ENCODE measurements at regions not wholly inside any gene's neighbourhood (a gene's known extent, or its start where the extent isn't known, plus 50 kb on each side); places are given as distances from the start of the nearest gene placed in this dataset.

GRCh38 chr7:33824911-33825459 is 80.4 kb upstream of the BMPER start:
- Histone ChIP-seq H3K4me3 (ENCODE audit: control insufficient read depth in 2 of 3, extremely low read depth in 1 of 3, insufficient read depth in 2 of 3, low read depth in 1 of 3, low read length in 3 of 3) (no peak overlapping the region), H3K36me3 (ENCODE audit: control insufficient read depth in 2 of 2, extremely low read depth in 1 of 2, insufficient read depth in 2 of 2, low read length in 2 of 2) (no peaks in the 10 kb centered on the region)
- dilution Hi-C loops (cut with MboI; ENCODE audit: extremely low pct_ligation_motif_present, low sequenced_read_pairs), result no loop called here

GRCh38 chr7:33825644-33826043 is 79.7 kb upstream of the BMPER start:
- Histone ChIP-seq H3K4me1 (ENCODE audit: control insufficient read depth, extremely low read depth, insufficient read depth, low read length) (no peaks in the 10 kb centered on the region), H3K9me1 (ENCODE audit: control insufficient read depth, extremely low read depth, insufficient read depth, low read length) (no peaks in the 10 kb centered on the region), H3K79me2 (ENCODE audit: control insufficient read depth, insufficient read depth, low read length) (no peaks in the 10 kb centered on the region), H3K27me3 (ENCODE audit: control insufficient read depth, extremely low read depth, insufficient read depth, low read length) (no peaks in the 10 kb centered on the region), H3K4me2 (ENCODE audit: control insufficient read depth, extremely low read depth, insufficient read depth, low read depth, low read length) (no peak overlapping the region), H2AFZ (ENCODE audit: control insufficient read depth, low read length) (no peak overlapping the region), H3K9me3 (ENCODE audit: control insufficient read depth, low read depth, low read length) (no peaks in the 10 kb centered on the region), H3K36me3 (ENCODE audit: control insufficient read depth in 2 of 2, extremely low read depth in 1 of 2, insufficient read depth in 2 of 2, low read length in 2 of 2) (no peaks in the 10 kb centered on the region), H3K27ac (ENCODE audit: control insufficient read depth, insufficient read depth, low read length) (no peak overlapping the region), H4K20me1 (ENCODE audit: control insufficient read depth, extremely low read depth, insufficient read depth, low read length) (no peaks in the 10 kb centered on the region), H3K9ac (ENCODE audit: control insufficient read depth, extremely low read depth, insufficient read depth, low read length) (no peak overlapping the region), H3K4me3 (ENCODE audit: control insufficient read depth in 2 of 3, extremely low read depth in 1 of 3, insufficient read depth in 2 of 3, low read depth in 1 of 3, low read length in 3 of 3) (no peak overlapping the region)
- DNase-seq (ENCODE audit: low read depth, low spot score), result no peak
- FAIRE-seq, result no peak
- dilution Hi-C loops (cut with MboI; ENCODE audit: extremely low pct_ligation_motif_present, low sequenced_read_pairs), result no loop called here
- TF ChIP-seq CTCF (optimal IDR thresholded peaks at IDR 0.05 in 1 of 3, IDR thresholded peaks at IDR 0.05 in 1 of 3, conservative IDR thresholded peaks at IDR 0.05 in 1 of 3; ENCODE audit: extremely low read depth in 1 of 3, insufficient read depth in 2 of 3, low read length in 3 of 3) (no peak), EZH2 (IDR thresholded peaks at IDR 0.05; ENCODE audit: low read length) (no peak)

More at GRCh38 chr7:33824911-33825459, 80.4 kb upstream of the BMPER start:
- no peak overlapping the region for H3K4me2 ChIP-seq (ENCODE audit: control insufficient read depth, extremely low read depth, insufficient read depth, low read depth, low read length)
- H3K79me2 ChIP-seq (ENCODE audit: control insufficient read depth, insufficient read depth, low read length), result no peaks in the 10 kb centered on the region
- no peak overlapping the region for H3K27ac ChIP-seq (ENCODE audit: control insufficient read depth, insufficient read depth, low read length)
- TF ChIP-seq CTCF (optimal IDR thresholded peaks at IDR 0.05 in 1 of 3, IDR thresholded peaks at IDR 0.05 in 1 of 3, conservative IDR thresholded peaks at IDR 0.05 in 1 of 3; ENCODE audit: extremely low read depth in 1 of 3, insufficient read depth in 2 of 3, low read length in 3 of 3) (no peak), EZH2 (IDR thresholded peaks at IDR 0.05; ENCODE audit: low read length) (no peak)
- H3K9me3 ChIP-seq (ENCODE audit: control insufficient read depth, low read depth, low read length), result no peaks in the 10 kb centered on the region
- FAIRE-seq (no peak), DNase-seq (ENCODE audit: low read depth, low spot score) (no peak)
- no peaks in the 10 kb centered on the region for H4K20me1 ChIP-seq (ENCODE audit: control insufficient read depth, extremely low read depth, insufficient read depth, low read length)
- no peaks in the 10 kb centered on the region for H3K27me3 ChIP-seq (ENCODE audit: control insufficient read depth, extremely low read depth, insufficient read depth, low read length)
- no peaks in the 10 kb centered on the region for H3K4me1 ChIP-seq (ENCODE audit: control insufficient read depth, extremely low read depth, insufficient read depth, low read length)
- no peak overlapping the region for H3K9ac ChIP-seq (ENCODE audit: control insufficient read depth, extremely low read depth, insufficient read depth, low read length)
- H2AFZ ChIP-seq (ENCODE audit: control insufficient read depth, low read length), result no peak overlapping the region
- no peaks in the 10 kb centered on the region for H3K9me1 ChIP-seq (ENCODE audit: control insufficient read depth, extremely low read depth, insufficient read depth, low read length)

All from keratinocyte (primary cell).